Fibroblast of lung (primary cell): ENCODE measurements at regions not wholly inside any gene's neighbourhood (a gene's known extent, or its start where the extent isn't known, plus 50 kb on each side); places are given as distances from the start of the nearest gene placed in this dataset.

ENCODE experiments used
- DNase-seq, 2 donors: peaks; one replicate each; pipeline versions ENCODE4 v3.0.0 to v3.0.0-alpha.2; 2010; ENCODE audit warnings: low read depth in 2 of 2
- H2AFZ ChIP-seq: 2 replicates; pipeline ENCODE4 v1.5.1; 2012; ENCODE audit warnings: low read length, control low read depth, inconsistent platforms
- H3K27ac ChIP-seq: 2 replicates; pipeline ENCODE4 v1.5.1; 2011; ENCODE audit warnings: low read length, control low read depth; ENCODE audit not compliant: insufficient read depth
- H3K27me3 ChIP-seq: 2 replicates; pipeline ENCODE4 v1.5.1; 2011; ENCODE audit warnings: mild to moderate bottlenecking, low read length; ENCODE audit not compliant: control insufficient read depth, insufficient read depth
- H3K36me3 ChIP-seq: 2 replicates; pipeline ENCODE4 v1.5.1; 2011; ENCODE audit warnings: low read length; ENCODE audit not compliant: control insufficient read depth, insufficient read depth
- H3K4me1 ChIP-seq: 2 replicates; pipeline ENCODE4 v1.5.1; 2011; ENCODE audit warnings: low read length; ENCODE audit not compliant: control insufficient read depth, insufficient read depth; ENCODE audit errors: extremely low read depth
- H3K4me2 ChIP-seq: 2 replicates; pipeline ENCODE4 v1.5.1; 2011; ENCODE audit warnings: low read length, control low read depth; ENCODE audit not compliant: insufficient read depth; ENCODE audit errors: extremely low read depth
- H3K4me3 ChIP-seq, 4 experiments: fragments of 200-600 bp in 1 of 4; sonication (generic) in 1 of 4; replicated peaks in 1 of 4; 2 replicates each; pipeline ENCODE4 v1.5.1; 2011 to 2016; ENCODE audit warnings: low read length in 4 of 4, low read depth in 3 of 4, mild to moderate bottlenecking in 3 of 4, control low read depth in 2 of 4, inconsistent platforms in 1 of 4, mixed read lengths in 1 of 4; ENCODE audit not compliant: insufficient read depth in 1 of 4; ENCODE audit errors: control extremely low read depth in 1 of 4
- H3K79me2 ChIP-seq: 2 replicates; pipeline ENCODE4 v1.5.1; 2012; ENCODE audit warnings: mild to moderate bottlenecking, low read length, inconsistent platforms; ENCODE audit not compliant: control insufficient read depth, insufficient read depth
- H3K9ac ChIP-seq: 2 replicates; pipeline ENCODE4 v1.5.1; 2011; ENCODE audit warnings: mild to moderate bottlenecking, low read length, control low read depth; ENCODE audit not compliant: insufficient read depth
- H3K9me3 ChIP-seq: 2 replicates; pipeline ENCODE4 v1.5.1; 2012; ENCODE audit warnings: low read depth, low read length; ENCODE audit not compliant: control insufficient read depth, insufficient read depth
- H4K20me1 ChIP-seq: 2 replicates; pipeline ENCODE4 v1.5.1; 2011; ENCODE audit warnings: low read length; ENCODE audit not compliant: control insufficient read depth, insufficient read depth; ENCODE audit errors: extremely low read depth
- EZH2 ChIP-seq: IDR thresholded peaks from 2 replicates; pipeline ENCODE4 v1.5.1; 2012; ENCODE audit warnings: low read length, control low read depth, mild to moderate bottlenecking; ENCODE audit errors: missing control alignments
- TF ChIP-seq, protein P1 (sequence below), 2 donors: IDR thresholded peaks in 1 of 2; conservative IDR thresholded peaks in 1 of 2; 1 replicate in 1 of 2; 2 replicates in 1 of 2; pipeline ENCODE4 v1.5.1; 2011 to 2012; ENCODE audit warnings: low read length in 2 of 2, control low read depth in 1 of 2, inconsistent platforms in 1 of 2, low read depth in 1 of 2, mild to moderate bottlenecking in 1 of 2

GRCh38 chr5:168162464-168162863 is 129.0 kb upstream of the WWC1 start:
- TF ChIP-seq, protein P1, sequence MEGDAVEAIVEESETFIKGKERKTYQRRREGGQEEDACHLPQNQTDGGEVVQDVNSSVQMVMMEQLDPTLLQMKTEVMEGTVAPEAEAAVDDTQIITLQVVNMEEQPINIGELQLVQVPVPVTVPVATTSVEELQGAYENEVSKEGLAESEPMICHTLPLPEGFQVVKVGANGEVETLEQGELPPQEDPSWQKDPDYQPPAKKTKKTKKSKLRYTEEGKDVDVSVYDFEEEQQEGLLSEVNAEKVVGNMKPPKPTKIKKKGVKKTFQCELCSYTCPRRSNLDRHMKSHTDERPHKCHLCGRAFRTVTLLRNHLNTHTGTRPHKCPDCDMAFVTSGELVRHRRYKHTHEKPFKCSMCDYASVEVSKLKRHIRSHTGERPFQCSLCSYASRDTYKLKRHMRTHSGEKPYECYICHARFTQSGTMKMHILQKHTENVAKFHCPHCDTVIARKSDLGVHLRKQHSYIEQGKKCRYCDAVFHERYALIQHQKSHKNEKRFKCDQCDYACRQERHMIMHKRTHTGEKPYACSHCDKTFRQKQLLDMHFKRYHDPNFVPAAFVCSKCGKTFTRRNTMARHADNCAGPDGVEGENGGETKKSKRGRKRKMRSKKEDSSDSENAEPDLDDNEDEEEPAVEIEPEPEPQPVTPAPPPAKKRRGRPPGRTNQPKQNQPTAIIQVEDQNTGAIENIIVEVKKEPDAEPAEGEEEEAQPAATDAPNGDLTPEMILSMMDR (conservative IDR thresholded peaks at IDR 0.05 in 1 of 2, IDR thresholded peaks at IDR 0.05 in 1 of 2; ENCODE audit: low read depth in 1 of 2, low read length in 2 of 2), result no peak
- no peak for TF ChIP-seq EZH2
- no peak for DNase-seq
- Histone ChIP-seq H3K36me3 (no peaks in the 10 kb centered on the region), H3K4me3 (no peak overlapping the region), H4K20me1 (no peaks in the 10 kb centered on the region), H3K9ac (no peak overlapping the region), H3K27me3 (no peaks in the 10 kb centered on the region), H3K79me2 (no peaks in the 10 kb centered on the region), H3K9me3 (no peaks in the 10 kb centered on the region), H3K4me1 (no peaks in the 10 kb centered on the region), H3K4me2 (no peak overlapping the region), H3K27ac (no peak overlapping the region), H2AFZ (no peak overlapping the region)

DNA sequence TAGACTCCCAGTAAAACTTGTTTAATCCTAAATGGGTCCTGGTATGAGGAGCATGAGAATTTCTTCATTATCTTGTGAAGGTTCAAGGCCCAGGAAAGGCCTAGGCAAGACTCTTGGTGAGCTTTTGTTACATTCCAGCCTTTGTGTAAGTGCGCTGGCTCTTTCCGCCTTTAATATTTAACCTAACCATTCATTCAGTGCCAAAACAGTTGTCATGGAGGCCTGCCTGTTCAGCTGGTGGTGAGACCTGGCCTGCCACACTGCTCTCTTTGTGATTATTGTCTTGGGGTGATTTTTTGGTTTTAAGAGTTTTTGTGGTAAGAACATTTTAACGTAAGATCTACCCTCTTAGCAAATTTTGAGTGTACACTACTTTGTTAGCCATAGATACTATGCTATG is 127.5 kb upstream of the WWC1 start:
- Histone ChIP-seq H3K4me2 (no peak overlapping the region), H3K27ac (no peak overlapping the region), H3K4me3 (no peak overlapping the region), H3K79me2 (no peaks in the 10 kb centered on the region), H3K9ac (no peak overlapping the region), H3K27me3 (no peaks in the 10 kb centered on the region), H3K9me3 (no peaks in the 10 kb centered on the region), H3K4me1 (no peaks in the 10 kb centered on the region), H2AFZ (no peak overlapping the region), H4K20me1 (no peaks in the 10 kb centered on the region), H3K36me3 (no peaks in the 10 kb centered on the region)
- TF ChIP-seq EZH2, result no peak
- TF ChIP-seq, protein P1 (conservative IDR thresholded peaks at IDR 0.05 in 1 of 2, IDR thresholded peaks at IDR 0.05 in 1 of 2; ENCODE audit: low read depth in 1 of 2, low read length in 2 of 2), result no peak
- DNase-seq, result no peak

DNA sequence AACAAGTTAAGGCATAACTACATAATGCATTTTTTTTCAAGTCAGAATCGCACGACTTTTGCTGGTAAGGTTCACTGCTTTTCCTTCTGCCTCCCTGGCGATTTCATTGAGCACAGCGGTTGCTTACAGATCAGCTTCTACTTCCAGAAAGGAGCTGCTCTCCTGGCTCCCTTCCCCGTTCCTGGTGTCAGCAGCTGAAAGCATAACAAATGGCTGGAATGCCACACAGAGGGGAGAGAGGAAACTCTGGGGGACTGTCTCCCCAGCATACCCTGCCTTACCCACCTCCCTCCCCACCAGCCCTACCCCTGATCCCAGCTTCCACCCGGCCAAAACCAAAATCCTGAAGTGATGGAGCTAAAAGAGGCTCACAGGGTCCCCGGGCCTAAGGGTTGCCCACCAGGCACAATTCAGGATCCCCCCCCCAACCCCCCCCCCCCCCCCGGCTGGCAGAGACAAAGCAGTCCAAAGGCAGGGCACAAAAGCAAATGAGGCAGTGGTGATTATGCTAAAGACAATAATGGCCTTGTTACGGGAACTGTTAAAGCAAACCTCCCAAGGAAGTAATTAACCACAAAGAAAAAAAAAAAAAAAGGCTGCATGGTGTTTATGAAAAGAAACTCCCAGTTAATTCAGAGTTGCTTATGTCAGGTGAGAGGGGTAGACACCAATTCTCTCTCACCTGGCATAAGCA is 126.1 kb upstream of the WWC1 start:
- TF ChIP-seq, protein P1 (conservative IDR thresholded peaks at IDR 0.05 in 1 of 2, IDR thresholded peaks at IDR 0.05 in 1 of 2; ENCODE audit: low read depth in 1 of 2, low read length in 2 of 2), result no peak
- TF ChIP-seq EZH2, result no peak
- DNase-seq, result peak in 1 of 2 donors; percentile 47
- no peaks in the 10 kb centered on the region for H3K4me1 ChIP-seq
- no peak overlapping the region for H3K27ac ChIP-seq
- H4K20me1 ChIP-seq, result no peaks in the 10 kb centered on the region
- H3K4me2 ChIP-seq, result no peak overlapping the region
- no peak overlapping the region for H2AFZ ChIP-seq
- H3K79me2 ChIP-seq, result no peaks in the 10 kb centered on the region
- no peak overlapping the region for H3K9ac ChIP-seq
- no peaks in the 10 kb centered on the region for H3K27me3 ChIP-seq
- H3K36me3 ChIP-seq, result no peaks in the 10 kb centered on the region
- no peaks in the 10 kb centered on the region for H3K9me3 ChIP-seq
- no peak overlapping the region for H3K4me3 ChIP-seq
